ENCODE measurements at regions not wholly inside any gene's neighbourhood (a gene's known extent, or its start where the extent isn't known, plus 50 kb on each side); places are given as distances from the start of the nearest gene placed in this dataset.

DNA sequence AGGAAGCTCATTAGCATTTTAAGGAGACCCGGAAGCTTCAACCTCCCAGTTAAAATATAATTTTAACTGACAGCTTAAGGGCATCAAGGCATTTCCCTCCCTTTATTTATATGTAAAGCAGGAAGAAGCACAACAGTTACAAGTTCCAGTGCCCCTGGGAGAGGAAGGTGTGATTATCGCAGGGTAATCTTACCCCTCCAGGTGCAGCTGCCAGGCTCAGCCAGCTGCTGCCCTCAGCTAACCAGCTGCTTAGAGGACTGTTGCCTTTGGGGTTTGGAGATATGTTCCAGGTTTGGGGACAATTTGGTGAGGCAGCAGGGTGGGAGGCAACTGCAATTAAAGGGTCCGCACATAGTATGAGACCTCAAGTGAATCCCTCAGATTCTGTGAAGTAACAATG lies 55.3 kb upstream of the SETBP1 start:
- TF ChIP-seq FOSL1 (IDR thresholded peaks at IDR 0.05; ENCODE audit: low read depth), result no peak
- TF ChIP-seq, protein P1, sequence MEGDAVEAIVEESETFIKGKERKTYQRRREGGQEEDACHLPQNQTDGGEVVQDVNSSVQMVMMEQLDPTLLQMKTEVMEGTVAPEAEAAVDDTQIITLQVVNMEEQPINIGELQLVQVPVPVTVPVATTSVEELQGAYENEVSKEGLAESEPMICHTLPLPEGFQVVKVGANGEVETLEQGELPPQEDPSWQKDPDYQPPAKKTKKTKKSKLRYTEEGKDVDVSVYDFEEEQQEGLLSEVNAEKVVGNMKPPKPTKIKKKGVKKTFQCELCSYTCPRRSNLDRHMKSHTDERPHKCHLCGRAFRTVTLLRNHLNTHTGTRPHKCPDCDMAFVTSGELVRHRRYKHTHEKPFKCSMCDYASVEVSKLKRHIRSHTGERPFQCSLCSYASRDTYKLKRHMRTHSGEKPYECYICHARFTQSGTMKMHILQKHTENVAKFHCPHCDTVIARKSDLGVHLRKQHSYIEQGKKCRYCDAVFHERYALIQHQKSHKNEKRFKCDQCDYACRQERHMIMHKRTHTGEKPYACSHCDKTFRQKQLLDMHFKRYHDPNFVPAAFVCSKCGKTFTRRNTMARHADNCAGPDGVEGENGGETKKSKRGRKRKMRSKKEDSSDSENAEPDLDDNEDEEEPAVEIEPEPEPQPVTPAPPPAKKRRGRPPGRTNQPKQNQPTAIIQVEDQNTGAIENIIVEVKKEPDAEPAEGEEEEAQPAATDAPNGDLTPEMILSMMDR (IDR thresholded peaks at IDR 0.05 in 2 of 3, conservative IDR thresholded peaks at IDR 0.05 in 1 of 3; ENCODE audit: borderline replicate concordance in 1 of 3, insufficient read depth in 1 of 3, low read depth in 2 of 3, low read length in 2 of 3), result no peak
- TF ChIP-seq, protein P2, sequence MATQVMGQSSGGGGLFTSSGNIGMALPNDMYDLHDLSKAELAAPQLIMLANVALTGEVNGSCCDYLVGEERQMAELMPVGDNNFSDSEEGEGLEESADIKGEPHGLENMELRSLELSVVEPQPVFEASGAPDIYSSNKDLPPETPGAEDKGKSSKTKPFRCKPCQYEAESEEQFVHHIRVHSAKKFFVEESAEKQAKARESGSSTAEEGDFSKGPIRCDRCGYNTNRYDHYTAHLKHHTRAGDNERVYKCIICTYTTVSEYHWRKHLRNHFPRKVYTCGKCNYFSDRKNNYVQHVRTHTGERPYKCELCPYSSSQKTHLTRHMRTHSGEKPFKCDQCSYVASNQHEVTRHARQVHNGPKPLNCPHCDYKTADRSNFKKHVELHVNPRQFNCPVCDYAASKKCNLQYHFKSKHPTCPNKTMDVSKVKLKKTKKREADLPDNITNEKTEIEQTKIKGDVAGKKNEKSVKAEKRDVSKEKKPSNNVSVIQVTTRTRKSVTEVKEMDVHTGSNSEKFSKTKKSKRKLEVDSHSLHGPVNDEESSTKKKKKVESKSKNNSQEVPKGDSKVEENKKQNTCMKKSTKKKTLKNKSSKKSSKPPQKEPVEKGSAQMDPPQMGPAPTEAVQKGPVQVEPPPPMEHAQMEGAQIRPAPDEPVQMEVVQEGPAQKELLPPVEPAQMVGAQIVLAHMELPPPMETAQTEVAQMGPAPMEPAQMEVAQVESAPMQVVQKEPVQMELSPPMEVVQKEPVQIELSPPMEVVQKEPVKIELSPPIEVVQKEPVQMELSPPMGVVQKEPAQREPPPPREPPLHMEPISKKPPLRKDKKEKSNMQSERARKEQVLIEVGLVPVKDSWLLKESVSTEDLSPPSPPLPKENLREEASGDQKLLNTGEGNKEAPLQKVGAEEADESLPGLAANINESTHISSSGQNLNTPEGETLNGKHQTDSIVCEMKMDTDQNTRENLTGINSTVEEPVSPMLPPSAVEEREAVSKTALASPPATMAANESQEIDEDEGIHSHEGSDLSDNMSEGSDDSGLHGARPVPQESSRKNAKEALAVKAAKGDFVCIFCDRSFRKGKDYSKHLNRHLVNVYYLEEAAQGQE (IDR thresholded peaks at IDR 0.05; ENCODE audit: low read depth), result no peak

Data from HCT116 (cell line).